IPS-18c (cell line): ENCODE measurements at regions not wholly inside any gene's neighbourhood (a gene's known extent, or its start where the extent isn't known, plus 50 kb on each side); places are given as distances from the start of the nearest gene placed in this dataset.
"Not testable (repeated sequence)": the region's sequence is repeated elsewhere in the genome, so short reads cannot be mapped to it uniquely, and the experiment has no call there.

Source experiments
- H3K4me3 ChIP-seq: 2 replicates; pipeline ENCODE4 v1.7.0; 2013; ENCODE audit warnings: low read depth, mild to moderate bottlenecking, low read length, moderate library complexity; ENCODE audit not compliant: insufficient read depth
- H3K9me3 ChIP-seq: one replicate; pipeline ENCODE4 v1.6.1; 2013; ENCODE audit warnings: mild to moderate bottlenecking, low read length, moderate library complexity; ENCODE audit not compliant: control insufficient read depth, insufficient read depth

DNA sequence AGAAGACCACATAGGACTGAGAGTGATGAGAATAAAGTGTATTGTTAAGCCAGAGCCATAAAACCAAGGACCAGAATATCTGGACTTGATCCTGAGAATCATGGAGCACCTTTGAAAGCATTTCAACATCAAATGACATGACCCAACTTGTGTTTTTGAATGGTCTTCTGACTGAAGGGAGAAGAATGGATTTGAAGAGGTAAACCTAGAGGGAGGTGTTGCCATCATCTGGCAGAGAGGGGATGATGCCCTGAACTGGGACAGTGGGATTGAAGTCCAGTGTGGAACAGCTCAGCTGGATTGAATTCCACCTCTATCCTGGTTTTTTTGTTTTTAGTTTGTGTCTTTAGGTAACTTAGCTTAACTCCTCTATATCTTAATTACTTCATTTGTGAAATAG, 570.0 kb downstream of the TBC1D32 start:
- Histone ChIP-seq H3K4me3 (no peak overlapping the region), H3K9me3 (no peaks in the 10 kb centered on the region)

DNA sequence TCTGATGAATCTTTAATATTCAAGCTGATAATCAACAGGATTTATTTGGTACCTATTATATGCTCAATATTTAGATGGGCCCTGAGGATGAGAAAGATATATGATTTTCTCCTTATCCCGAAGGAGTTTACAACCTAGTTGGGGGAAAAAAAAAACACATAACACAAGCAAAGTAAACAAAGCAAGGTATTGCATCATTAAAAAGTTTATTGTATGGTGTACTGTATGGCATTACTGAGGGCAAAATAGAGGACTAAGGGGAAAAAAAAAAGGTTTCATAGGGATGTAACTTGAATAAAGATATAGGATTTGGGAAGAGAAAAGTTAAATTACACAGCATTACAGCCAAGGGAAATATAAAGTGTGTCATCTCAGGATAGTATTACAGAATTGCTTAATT, 574.7 kb downstream of the TBC1D32 start:
- H3K4me3 ChIP-seq = no peak overlapping the region

DNA sequence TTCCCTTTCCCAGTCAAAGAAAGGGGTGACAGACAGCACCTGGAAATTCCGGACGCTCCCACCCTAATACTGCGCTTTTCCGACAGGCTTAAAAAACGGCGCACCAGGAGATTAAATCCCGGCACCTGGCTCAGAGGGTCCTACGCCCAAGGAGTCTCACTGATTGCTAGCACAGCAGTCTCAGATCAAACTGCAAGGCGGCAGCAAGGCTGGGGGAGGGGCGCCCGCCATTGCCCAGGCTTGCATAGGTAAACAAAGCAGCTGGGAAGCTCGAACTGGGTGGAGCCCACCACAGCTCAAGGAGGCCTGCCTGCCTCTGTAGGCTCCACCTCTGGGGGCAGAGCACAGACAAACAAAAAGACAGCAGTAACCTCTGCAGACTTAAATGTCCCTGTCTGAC, 585.7 kb downstream of the TBC1D32 start:
- not testable (repeated sequence) for H3K4me3 ChIP-seq

More for the DNA sequence above, 574.7 kb downstream of the TBC1D32 start:
- no peaks in the 10 kb centered on the region for H3K9me3 ChIP-seq

DNA sequence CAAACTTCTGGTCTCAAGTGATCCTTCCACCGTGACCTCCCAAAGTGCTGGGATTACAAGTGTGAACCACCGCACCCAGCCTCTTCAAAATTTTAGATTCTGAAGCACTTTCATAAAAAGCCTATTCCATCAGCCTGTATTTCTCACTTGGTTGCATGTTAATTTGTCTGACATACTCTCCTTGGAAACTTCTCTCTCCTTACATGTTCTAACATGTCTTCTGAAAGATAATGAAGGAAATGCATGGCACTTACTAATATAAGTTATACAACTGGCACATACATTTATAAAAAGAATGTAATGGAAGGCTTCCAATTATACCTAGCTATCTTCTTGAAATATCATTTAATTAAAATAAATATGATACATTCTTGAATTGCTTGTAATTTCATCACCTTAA, 597.5 kb downstream of the TBC1D32 start:
- Histone ChIP-seq H3K9me3 (no peaks in the 10 kb centered on the region), H3K4me3 (no peak overlapping the region)

More for the DNA sequence above, 585.7 kb downstream of the TBC1D32 start:
- not testable (repeated sequence) for H3K9me3 ChIP-seq

DNA sequence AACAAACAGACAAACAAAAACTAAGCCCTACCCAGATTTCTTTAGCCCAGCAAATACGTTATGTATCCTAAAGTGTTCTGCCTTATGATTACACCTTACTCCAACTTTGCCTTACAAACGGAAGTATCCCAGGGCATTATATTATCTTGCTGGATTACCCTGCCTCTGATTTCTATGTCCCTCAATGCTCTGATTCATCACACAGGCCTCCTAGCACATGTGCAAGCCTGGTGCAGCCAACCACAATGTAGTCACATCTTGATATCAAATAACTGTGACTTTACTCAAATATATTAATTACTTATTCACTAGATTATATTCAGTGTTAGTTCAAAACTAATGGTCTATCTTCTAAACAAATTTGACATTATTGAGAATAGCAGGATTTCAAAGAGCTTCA, 598.6 kb downstream of the TBC1D32 start:
- H3K4me3 ChIP-seq = no peak overlapping the region
- H3K9me3 ChIP-seq = no peaks in the 10 kb centered on the region

DNA sequence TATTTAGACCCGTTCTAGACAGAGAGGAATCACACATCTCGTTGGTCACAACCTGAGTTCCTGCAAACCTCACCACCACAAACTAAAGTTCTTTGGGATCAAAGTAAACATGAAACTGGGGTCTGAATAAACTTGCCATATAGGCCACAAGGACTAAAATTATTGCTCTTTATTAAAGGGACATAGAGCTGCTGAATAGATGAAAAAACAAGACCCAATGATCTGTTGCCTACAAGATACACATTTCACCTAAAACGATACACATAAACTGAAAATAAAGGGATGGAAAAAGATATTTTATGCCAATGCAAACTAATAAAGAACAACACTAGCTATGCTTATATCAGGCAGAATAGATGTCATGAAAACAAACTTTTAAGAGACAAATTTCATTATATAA, 623.0 kb downstream of the TBC1D32 start:
- Histone ChIP-seq H3K4me3 (no peak overlapping the region), H3K9me3 (no peaks in the 10 kb centered on the region)

DNA sequence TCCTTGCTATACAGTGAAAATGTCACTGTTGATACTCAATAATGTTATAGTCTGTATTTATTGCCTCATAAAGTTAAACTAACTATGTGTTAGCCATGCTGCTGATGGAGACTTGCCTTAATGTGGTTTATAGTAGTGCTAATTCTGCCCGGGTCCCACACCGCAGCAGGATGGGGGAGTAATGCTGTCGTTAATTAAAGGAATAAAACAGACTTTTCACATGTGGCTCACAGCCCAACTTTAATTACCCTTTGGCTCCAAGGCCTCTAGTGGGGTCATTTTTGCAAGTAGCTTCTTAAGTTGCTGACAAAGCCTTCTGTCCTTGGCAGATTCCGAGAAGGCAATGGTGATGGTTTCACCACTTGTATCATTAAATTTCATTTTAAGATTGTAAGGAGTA, 634.3 kb downstream of the TBC1D32 start:
- H3K9me3 ChIP-seq = no peaks in the 10 kb centered on the region
- no peak overlapping the region for H3K4me3 ChIP-seq

DNA sequence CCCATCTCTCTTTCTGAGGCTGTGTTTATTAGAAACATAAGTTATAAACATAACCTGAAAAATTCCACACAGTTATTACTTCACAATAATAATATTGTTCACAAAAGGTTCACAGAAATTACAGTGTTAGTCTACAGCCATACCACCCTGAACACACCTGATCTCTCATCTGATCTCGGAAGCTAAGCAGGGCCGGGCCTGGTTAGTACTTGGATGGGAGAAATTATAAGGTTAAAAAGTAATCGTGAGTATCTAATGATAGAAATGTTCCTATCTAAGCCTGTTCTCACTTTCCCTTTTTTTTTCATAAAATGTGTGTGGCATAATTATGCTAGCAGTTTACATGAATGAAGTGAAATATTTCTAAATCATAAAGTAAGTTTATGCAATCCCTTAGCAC, 647.8 kb downstream of the TBC1D32 start:
- Histone ChIP-seq H3K9me3 (no peaks in the 10 kb centered on the region), H3K4me3 (no peak overlapping the region)

DNA sequence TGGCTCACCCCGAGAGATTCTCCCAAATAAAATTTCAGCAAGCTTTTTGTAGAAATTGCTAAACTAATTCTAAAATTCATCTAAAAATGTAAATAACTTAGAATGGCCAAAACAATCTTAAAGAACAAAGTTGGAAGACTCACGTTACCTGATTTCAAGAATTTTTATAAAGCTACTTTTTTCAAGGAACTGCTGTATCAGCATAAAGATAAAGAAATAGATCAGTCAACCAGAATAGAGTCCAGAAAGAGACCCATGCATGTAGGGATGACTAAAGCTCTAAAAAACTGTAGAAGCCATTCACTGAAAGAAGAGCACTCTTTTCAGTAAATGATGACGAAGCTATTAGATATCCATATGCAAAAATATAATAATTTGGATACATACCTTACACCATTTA, 652.1 kb downstream of the TBC1D32 start:
- Histone ChIP-seq H3K4me3 (no peak overlapping the region), H3K9me3 (no peaks in the 10 kb centered on the region)

DNA sequence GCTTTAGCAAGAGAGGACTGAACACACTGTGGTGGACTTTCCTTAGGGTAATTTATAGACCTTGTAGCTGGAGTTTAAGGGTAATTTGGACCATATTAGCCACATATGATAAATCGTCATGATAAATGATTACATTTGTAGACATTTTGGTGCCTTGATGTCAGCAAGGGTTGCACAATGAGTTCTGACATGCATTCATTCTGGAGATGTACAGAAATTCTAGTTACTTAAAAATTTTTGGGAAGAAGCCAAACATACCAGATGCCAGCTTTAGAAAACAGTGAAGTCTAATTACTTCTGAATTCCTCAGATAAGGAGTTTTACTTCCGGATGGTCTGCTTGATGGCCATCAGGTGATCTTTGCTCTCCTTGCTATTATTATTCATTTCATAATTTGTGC, 653.1 kb downstream of the TBC1D32 start:
- H3K9me3 ChIP-seq = no peaks in the 10 kb centered on the region
- no peak overlapping the region for H3K4me3 ChIP-seq

DNA sequence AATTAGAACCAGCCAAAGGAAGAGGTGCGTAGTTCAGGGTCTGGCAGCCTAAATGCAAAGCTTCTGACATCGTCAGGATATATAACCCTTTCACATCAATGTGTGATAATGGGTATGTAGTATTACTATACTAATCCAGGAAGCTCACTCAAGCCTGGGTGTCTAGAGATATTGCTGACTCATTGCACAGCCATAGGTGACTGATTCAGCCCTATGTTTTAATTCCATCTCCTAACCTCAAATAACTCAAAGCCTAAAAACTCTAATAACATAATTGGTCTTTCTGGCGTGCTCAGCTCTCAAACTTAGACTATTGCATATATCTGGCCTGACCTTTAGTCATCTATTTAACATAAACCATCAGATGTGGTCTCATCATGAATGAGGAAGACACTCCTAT, 658.4 kb downstream of the TBC1D32 start:
- H3K9me3 ChIP-seq = no peaks in the 10 kb centered on the region
- H3K4me3 ChIP-seq = no peak overlapping the region

DNA sequence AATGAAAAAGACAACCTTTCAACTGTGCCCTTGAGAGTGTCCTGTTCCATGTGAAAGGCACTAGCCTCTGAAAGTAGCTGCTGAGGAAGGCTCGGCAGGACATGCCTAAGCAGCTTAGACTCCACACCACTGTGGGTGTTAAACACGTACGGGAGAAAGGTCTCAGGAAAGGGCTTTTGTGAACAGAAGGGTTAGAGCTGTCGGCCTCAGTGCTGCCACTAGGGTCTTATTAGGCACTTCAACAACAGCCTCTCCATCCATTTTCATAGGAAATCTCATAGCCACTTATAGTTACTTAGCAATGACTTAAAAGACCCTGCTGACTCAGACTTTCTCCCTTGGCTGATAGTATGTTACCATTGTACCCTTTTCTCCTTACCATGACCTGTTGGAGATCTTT, 662.8 kb downstream of the TBC1D32 start:
- H3K9me3 ChIP-seq = no peaks in the 10 kb centered on the region
- H3K4me3 ChIP-seq = no peak overlapping the region

DNA sequence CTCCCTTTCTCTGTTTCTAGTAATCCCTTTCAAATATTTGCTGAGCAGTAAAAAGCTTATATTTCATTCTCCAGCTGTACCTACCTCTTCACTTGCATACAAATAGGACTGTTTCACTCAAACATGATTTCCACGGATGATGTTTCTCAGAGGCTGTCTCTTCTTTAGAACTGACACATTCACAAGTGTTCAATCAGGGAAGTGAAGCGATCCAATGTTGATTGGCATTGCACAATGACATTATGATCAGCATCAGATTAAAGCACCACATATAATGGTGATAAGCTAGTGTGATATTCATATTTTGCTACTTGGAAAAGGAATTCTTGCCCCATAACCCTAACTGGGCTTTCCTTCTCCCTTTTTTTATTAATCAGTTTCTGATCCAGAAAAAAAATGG, 681.8 kb downstream of the TBC1D32 start:
- no peaks in the 10 kb centered on the region for H3K9me3 ChIP-seq
- no peak overlapping the region for H3K4me3 ChIP-seq

DNA sequence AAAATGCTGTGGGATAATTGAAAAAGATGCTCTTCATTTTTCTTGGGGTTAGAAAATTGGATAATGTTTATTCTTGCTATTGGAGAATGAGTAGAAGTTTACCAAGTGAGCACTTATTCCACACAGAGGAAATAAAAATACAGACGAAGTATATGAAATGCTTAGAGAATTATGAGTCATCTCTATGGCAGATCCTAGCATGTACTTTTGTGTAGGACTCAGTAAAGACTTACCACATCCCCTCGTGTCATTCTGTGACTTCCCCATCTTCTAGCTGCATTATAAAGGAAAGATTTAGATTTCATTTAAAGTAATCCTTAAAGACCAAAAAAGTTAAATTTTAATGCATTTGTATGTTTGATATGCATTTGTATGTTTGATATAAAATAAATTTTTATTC, 685.6 kb downstream of the TBC1D32 start:
- no peaks in the 10 kb centered on the region for H3K9me3 ChIP-seq
- no peak overlapping the region for H3K4me3 ChIP-seq

DNA sequence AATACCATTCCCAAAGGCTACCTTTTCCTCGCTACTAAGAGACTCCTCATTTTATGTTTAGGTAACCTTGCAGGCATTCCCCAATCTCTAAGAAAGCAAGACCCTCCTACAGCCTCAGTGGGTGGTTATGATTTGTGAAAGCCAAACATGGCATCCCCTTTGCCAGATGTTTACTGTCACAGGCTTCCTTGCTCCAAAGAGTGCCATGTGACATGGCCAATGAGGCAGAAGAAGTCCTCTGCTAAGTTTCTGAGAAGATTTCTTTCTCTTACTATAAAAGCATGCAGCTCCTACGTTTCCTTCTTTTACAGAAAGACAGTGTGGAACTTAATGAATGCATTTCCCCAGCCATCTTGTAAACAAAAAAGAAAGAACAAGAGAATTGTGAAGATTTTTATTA, 688.2 kb downstream of the TBC1D32 start:
- H3K4me3 ChIP-seq = no peak overlapping the region
- H3K9me3 ChIP-seq = no peaks in the 10 kb centered on the region

DNA sequence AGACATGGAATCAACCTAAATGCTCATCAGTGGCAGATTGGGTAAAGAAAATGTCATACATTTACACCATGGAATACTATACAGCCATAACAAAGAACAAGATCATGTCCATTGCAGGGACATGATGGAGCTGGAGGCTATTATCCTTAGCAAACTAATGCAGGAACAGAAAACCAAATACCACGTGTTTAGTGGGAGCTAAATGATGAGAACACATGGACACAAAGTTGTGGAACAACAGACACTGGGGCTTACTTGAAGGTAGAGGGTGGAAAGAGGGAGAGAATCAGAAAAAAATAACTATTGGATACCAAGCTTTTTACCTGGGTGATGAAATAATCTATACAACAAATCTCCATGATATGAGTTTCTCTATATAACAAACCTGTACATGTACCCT, 701.3 kb downstream of the TBC1D32 start:
- H3K4me3 ChIP-seq = no peak overlapping the region
- no peaks in the 10 kb centered on the region for H3K9me3 ChIP-seq

DNA sequence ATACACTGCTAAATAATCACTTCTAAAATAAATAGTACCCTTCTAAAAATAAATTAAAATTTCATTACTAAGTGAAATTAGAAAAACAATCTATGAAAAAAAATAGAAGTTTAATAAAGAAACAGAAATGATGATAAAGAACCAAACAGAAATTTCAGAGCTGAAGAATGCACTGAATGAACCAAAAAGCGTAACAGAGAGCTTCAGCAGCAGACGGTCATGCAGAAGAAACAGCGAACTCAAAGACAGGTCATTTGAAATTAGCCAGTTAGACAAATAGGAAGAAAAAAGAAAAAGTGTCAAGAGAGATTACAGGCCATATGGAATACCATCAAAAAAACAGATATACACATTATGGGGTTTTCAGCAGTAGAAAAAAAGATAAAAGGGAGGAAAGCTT, 706.7 kb downstream of the TBC1D32 start:
- no peak overlapping the region for H3K4me3 ChIP-seq
- no peaks in the 10 kb centered on the region for H3K9me3 ChIP-seq

DNA sequence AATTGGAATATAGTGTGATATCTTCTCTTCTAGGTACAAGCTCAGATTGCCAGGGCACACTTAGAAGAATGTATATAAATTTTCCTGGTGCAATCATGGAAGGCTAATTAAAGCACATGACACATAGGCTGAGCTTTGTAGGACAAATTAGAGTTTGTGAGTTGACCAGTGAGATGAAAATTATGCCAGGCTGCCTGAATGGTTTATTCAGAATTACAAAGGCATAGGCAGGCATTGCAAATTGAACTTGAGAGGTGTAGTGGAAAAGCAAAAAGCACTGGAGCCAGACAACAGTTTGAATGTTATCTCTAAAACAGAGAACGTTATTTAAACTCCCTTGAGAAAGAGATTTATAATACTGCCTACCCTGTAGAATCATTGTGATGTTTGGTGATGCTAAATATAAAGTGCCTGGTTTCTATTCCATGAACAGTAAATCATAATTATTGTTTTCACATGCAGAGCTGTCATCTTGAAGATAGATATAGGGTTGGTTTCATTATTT, 712.1 kb downstream of the TBC1D32 start:
- Histone ChIP-seq H3K9me3 (no peaks in the 10 kb centered on the region), H3K4me3 (no peak overlapping the region)

DNA sequence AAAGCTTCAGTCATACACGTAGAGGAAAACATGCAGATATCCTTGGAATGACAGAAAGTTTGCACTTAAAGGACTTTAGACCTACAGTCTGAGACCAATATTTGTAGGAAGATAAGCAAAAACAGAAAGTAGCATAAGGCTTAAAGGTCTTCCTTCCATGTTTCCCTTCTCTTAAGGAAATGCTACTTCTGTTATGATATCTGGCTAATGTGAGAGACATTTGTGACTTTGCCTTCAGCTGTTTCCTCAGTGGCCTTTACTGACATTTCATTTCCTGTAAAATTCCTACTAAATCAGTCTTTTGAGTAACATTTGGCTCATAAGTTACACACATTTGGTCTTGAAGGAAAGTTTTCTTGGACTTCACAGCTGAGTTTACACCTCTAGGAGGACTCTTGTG, 713.4 kb downstream of the TBC1D32 start:
- Histone ChIP-seq H3K4me3 (no peak overlapping the region), H3K9me3 (no peaks in the 10 kb centered on the region)

DNA sequence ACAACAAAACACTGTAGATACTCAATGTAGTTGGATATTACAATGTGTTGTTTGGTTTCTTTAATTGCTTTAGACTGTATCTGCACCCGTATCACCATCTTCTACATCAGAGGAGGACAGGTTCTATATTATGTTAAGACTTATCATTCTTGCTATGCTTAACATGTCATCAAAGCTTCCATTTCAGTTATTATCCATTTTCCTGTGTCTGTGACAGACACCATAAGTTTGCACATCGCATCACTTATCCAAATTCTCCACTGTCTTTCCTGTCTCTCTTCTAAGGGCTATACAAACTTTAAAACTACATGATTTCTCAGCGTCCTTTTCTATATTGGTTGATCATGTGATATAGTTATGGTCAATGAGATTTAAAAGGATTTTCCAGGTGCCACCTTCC, 719.0 kb downstream of the TBC1D32 start:
- no peaks in the 10 kb centered on the region for H3K9me3 ChIP-seq
- no peak overlapping the region for H3K4me3 ChIP-seq
